ENCODE measurements at regions not wholly inside any gene's neighbourhood (a gene's known extent, or its start where the extent isn't known, plus 50 kb on each side); places are given as distances from the start of the nearest gene placed in this dataset.

- TF ChIP-seq CTCF (conservative IDR thresholded peaks at IDR 0.05; ENCODE audit: low read length) (no peak), EZH2phosphoT487 (IDR thresholded peaks at IDR 0.05; ENCODE audit: borderline replicate concordance) (no peak)
These were observed 652.3 kb upstream of the AMOT start for GRCh38 chrX:113492895-113493294.
